ENCODE measurements at regions not wholly inside any gene's neighbourhood (a gene's known extent, or its start where the extent isn't known, plus 50 kb on each side); places are given as distances from the start of the nearest gene placed in this dataset.

DNA sequence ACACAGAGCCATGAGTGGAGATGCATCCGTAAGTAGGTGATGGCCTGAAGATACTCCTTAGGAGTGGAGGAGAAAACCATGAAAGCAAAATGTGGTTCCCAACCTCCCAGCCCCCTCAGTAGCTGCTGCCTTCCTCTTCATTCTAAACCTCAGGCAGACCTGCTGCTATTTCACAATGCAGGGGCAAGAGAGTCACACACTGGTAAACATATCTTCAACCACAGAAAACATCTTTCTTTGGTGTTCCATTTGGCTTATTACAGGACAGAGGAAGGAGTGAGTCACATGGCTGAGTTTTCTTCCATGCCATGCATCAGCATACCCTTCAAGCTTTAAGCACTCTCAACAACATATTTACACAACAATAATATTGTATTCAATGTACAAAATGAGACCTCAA, 342.1 kb downstream of the BMPER start:
- DNase-seq (ENCODE audit: low spot score), result no peak

DNA sequence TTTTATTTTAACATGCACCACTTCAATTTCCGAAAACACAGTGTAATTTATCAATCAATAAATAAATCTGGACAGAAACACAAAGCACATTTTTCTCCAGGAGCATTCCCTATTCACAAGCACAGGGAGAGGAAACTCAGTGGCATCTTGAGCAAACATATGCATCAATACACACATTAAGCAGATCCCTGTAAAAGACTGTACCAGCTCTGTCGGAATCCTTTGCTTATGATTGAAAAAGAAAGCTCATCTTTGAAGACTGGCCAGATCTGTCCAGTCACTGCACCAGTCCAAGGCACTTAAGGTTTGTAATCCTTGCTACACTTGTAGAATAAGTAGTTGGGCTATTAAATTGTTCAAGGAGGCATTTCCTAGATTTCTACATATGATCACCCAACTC, 343.9 kb downstream of the BMPER start:
- Histone ChIP-seq H3K36me3 (no peaks in the 10 kb centered on the region), H3K4me3 (no peak overlapping the region), H3K27ac (no peak overlapping the region), H3K4me1 (no peaks in the 10 kb centered on the region), H3K27me3 (no peaks in the 10 kb centered on the region), H3K9me3 (no peaks in the 10 kb centered on the region)
- no peak for DNase-seq (ENCODE audit: low spot score)
- no peak for TF ChIP-seq CTCF (IDR thresholded peaks at IDR 0.05)

More for the DNA sequence above, 342.1 kb downstream of the BMPER start:
- no peaks in the 10 kb centered on the region for H3K36me3 ChIP-seq
- no peaks in the 10 kb centered on the region for H3K4me1 ChIP-seq
- H3K4me3 ChIP-seq, result no peak overlapping the region
- no peaks in the 10 kb centered on the region for H3K9me3 ChIP-seq
- H3K27ac ChIP-seq, result no peak overlapping the region
- TF ChIP-seq CTCF (IDR thresholded peaks at IDR 0.05), result no peak
- no peaks in the 10 kb centered on the region for H3K27me3 ChIP-seq

GRCh38 chr7:34260279-34260678, 354.9 kb downstream of the BMPER start:
- Histone ChIP-seq H3K4me1 (no peaks in the 10 kb centered on the region), H3K4me3 (no peak overlapping the region), H3K9me3 (no peaks in the 10 kb centered on the region), H3K27me3 (no peaks in the 10 kb centered on the region), H3K36me3 (no peaks in the 10 kb centered on the region), H3K27ac (no peak overlapping the region)
- DNase-seq (ENCODE audit: low spot score), result no peak
- TF ChIP-seq CTCF (IDR thresholded peaks at IDR 0.05), result no peak

DNA sequence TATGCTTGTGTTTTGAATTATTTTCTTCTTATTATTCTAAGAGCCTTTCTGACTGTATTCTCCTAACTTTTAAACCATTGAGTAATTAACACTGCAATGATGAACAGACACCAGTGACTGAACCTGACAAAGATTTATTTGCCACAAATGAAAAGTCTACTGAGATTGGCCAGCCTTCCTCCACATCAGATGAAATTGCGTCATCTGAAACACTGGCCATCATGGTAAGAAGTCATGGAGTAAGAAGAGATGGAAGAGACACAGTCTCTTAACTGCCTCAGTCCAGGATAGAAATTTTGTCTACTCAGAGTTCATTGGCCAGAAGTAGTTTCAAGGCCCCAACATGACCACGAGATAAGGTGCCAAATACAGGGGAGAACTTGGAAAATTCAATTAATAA, 357.8 kb downstream of the BMPER start:
- H3K4me3 ChIP-seq, result no peak overlapping the region
- no peaks in the 10 kb centered on the region for H3K36me3 ChIP-seq
- no peak overlapping the region for H3K27ac ChIP-seq
- no peaks in the 10 kb centered on the region for H3K9me3 ChIP-seq
- no peaks in the 10 kb centered on the region for H3K4me1 ChIP-seq
- no peaks in the 10 kb centered on the region for H3K27me3 ChIP-seq
- no peak for DNase-seq (ENCODE audit: low spot score)
- no peak for TF ChIP-seq CTCF (IDR thresholded peaks at IDR 0.05)

- H3K36me3 ChIP-seq, result no peaks in the 10 kb centered on the region
- H3K27ac ChIP-seq, result no peak overlapping the region
- DNase-seq (ENCODE audit: low spot score), result no peak
- no peaks in the 10 kb centered on the region for H3K4me1 ChIP-seq
- H3K4me3 ChIP-seq, result no peak overlapping the region
- no peak for TF ChIP-seq CTCF (IDR thresholded peaks at IDR 0.05)
- no peaks in the 10 kb centered on the region for H3K27me3 ChIP-seq
- no peaks in the 10 kb centered on the region for H3K9me3 ChIP-seq
These were observed 363.7 kb downstream of the BMPER start for GRCh38 chr7:34269084-34269483.

DNA sequence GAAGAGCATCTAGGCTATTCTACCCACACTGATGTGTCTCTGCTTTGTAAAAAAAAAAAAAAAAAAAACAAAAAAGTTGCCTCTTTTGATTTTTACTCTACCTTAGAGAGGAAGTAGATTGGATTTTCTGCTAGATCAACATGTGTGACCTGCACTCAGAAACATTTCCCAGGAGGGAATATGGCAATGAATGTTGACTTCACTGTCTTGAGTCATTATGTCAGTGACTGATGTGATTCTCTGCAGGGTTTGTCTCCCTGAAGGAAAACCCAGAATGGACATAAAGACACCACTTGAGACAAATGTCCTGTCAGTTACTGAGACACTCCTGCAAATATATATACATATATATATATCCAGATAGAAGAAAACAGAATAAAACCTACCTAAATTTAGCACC, 370.3 kb downstream of the BMPER start:
- DNase-seq (ENCODE audit: low spot score), result no peak
- Histone ChIP-seq H3K27me3 (no peaks in the 10 kb centered on the region), H3K36me3 (no peaks in the 10 kb centered on the region), H3K4me3 (no peak overlapping the region), H3K27ac (no peak overlapping the region), H3K4me1 (no peaks in the 10 kb centered on the region), H3K9me3 (no peaks in the 10 kb centered on the region)
- no peak for TF ChIP-seq CTCF (IDR thresholded peaks at IDR 0.05)

All from right atrium auricular region (tissue), 2 donors.